Caco-2 (cell line): ENCODE measurements at regions not wholly inside any gene's neighbourhood (a gene's known extent, or its start where the extent isn't known, plus 50 kb on each side); places are given as distances from the start of the nearest gene placed in this dataset.

ENCODE experiments used
- BruUV-seq: library from RNA; stranded (reverse); fragments of 400-500 nt; replicated peaks from 2 replicates; lab custom pipeline; 2021; lab: Mats Ljungman, UMichigan
- CTCF ChIA-PET: fragments of 300-600 bp; sonication (Branson Sonifier 250); formaldehyde crosslinking; loops from one replicate; lab custom pipeline; 2022; ENCODE audit warnings: antibody characterized with exemption; lab: Charles Lee
- POLR2A ChIA-PET: fragments of 300-600 bp; sonication (Branson Sonifier 250); formaldehyde crosslinking; loops from one replicate; lab custom pipeline; 2022; ENCODE audit warnings: antibody characterized with exemption; lab: Charles Lee
- DNase-seq, 2 experiments: peaks; one replicate each; pipeline versions ENCODE4 v3.0.0 to v3.0.0-alpha.2; 2020 to 2022
- H3K27me3 ChIP-seq: replicated peaks from 2 replicates; pipeline ENCODE4 v1.6.0; 2011; ENCODE audit warnings: low read length; ENCODE audit not compliant: control insufficient read depth, insufficient read depth
- H3K36me3 ChIP-seq: 2 replicates; pipeline ENCODE4 v1.5.1; 2011; ENCODE audit warnings: low read length; ENCODE audit not compliant: control insufficient read depth, insufficient read depth
- H3K4me1 ChIP-seq: fragments of 250-450 bp; sonication (Bioruptor Pico); 2 replicates; pipeline ENCODE4 v1.5.1; 2020; ENCODE audit warnings: mild to moderate bottlenecking
- H3K4me3 ChIP-seq: 2 replicates; pipeline ENCODE4 v1.5.1; 2011; ENCODE audit warnings: low read depth, mild to moderate bottlenecking, control low read depth, low read length
- H3K9me3 ChIP-seq: fragments of 250-450 bp; sonication (Bioruptor Pico); 2 replicates; pipeline ENCODE4 v1.5.1; 2020; ENCODE audit warnings: mild to moderate bottlenecking, moderate library complexity
- H3K27ac Mint-ChIP-seq: one replicate; pipeline ENCODE4 v1.8.0; 2022; ENCODE audit warnings: mixed read lengths; ENCODE audit not compliant: unreplicated experiment
- H3K27me3 Mint-ChIP-seq: one replicate; pipeline ENCODE4 v1.8.0; 2022; ENCODE audit warnings: mixed read lengths; ENCODE audit not compliant: insufficient read depth, unreplicated experiment
- H3K36me3 Mint-ChIP-seq: one replicate; pipeline ENCODE4 v1.8.0; 2022; ENCODE audit warnings: mild to moderate bottlenecking, mixed read lengths; ENCODE audit not compliant: insufficient read depth, unreplicated experiment
- H3K4me1 Mint-ChIP-seq: one replicate; pipeline ENCODE4 v1.8.0; 2022; ENCODE audit warnings: low read depth, mixed read lengths; ENCODE audit not compliant: unreplicated experiment
- H3K4me3 Mint-ChIP-seq: one replicate; pipeline ENCODE4 v1.8.0; 2022; ENCODE audit warnings: mild to moderate bottlenecking, moderate library complexity, mixed read lengths; ENCODE audit not compliant: unreplicated experiment
- H3K9me3 Mint-ChIP-seq: one replicate; pipeline ENCODE4 v1.8.0; 2022; ENCODE audit warnings: mixed read lengths; ENCODE audit not compliant: unreplicated experiment
- CTCF ChIP-seq, 2 experiments: fragments of 200-600 bp in 1 of 2; IDR thresholded peaks; 1 replicate in 1 of 2; 2 replicates in 1 of 2; pipeline versions ENCODE4 v1.5.1 to v1.8.0; 2011 to 2022; ENCODE audit warnings: antibody characterized with exemption in 1 of 2, control low read depth in 1 of 2, inconsistent platforms in 1 of 2, low read depth in 1 of 2, low read length in 1 of 2, mild to moderate bottlenecking in 1 of 2, moderate library complexity in 1 of 2; ENCODE audit not compliant: insufficient read depth in 1 of 2, severe bottlenecking in 1 of 2, unreplicated experiment in 1 of 2
- intact Hi-C: fragments of 100-400 bp; cut with micrococcal nuclease; formaldehyde crosslinking; loops from one replicate; pipeline ENCODE4 v1.10.0; 2022; ENCODE audit not compliant: unreplicated experiment

DNA sequence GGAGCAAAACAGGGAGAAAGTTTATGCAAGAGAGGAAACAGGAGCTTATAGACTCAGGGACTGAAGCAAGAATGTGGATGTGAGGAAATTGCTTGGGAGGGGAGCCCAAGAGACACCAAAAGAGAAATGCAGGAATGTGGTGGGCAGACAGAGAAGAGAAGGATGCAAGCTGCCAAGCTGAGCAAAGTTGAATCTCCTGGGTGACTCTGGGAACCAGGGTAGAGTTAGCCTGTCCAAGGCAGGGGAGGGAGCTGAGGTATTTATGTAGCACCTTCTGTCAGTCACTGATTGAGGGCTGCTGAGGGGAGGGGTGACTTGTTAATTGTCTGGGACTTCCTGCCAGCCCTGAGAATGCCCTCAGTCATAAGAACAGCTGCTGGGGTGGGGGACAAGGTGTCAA lies 464.3 kb downstream of the NBAS start:
- Histone ChIP-seq H3K4me3 (no peak overlapping the region), H3K4me1 (no peaks in the 10 kb centered on the region), H3K9me3 (peaks cover 3% of the 10 kb centered on the region; the same call in 1 of the 2 replicates), H3K27me3 (no peaks in the 10 kb centered on the region), H3K36me3 (no peaks in the 10 kb centered on the region)
- no TSS peak for BruUV-seq
- H3K9me3 Mint-ChIP-seq, result no peaks in the 10 kb centered on the region
- H3K27me3 Mint-ChIP-seq, result peaks cover 2% of the 10 kb centered on the region
- no peak for DNase-seq
- ChIA-PET POLR2A (no interaction called here), CTCF (no interaction called here)
- intact Hi-C loops, result no loop called here
- H3K4me3 Mint-ChIP-seq, result no peak overlapping the region
- no peak for TF ChIP-seq CTCF (IDR thresholded peaks at IDR 0.05; ENCODE audit: insufficient read depth in 1 of 2, low read depth in 1 of 2, low read length in 1 of 2, severe bottlenecking in 1 of 2, unreplicated experiment in 1 of 2)
- no peaks in the 10 kb centered on the region for H3K36me3 Mint-ChIP-seq
- H3K27ac Mint-ChIP-seq, result no peak overlapping the region
- H3K4me1 Mint-ChIP-seq, result no peaks in the 10 kb centered on the region

GRCh38 chr2:15107137-15107536 lies 454.0 kb downstream of the NBAS start:
- Histone ChIP-seq H3K4me3 (no peak overlapping the region), H3K4me1 (no peaks in the 10 kb centered on the region), H3K27me3 (no peaks in the 10 kb centered on the region), H3K9me3 (peaks cover 3% of the 10 kb centered on the region), H3K36me3 (no peaks in the 10 kb centered on the region)
- H3K4me1 Mint-ChIP-seq, result no peaks in the 10 kb centered on the region
- no TSS peak for BruUV-seq
- CTCF ChIA-PET, result no interaction called here
- no peak for DNase-seq
- peaks cover 19% of the 10 kb centered on the region for H3K9me3 Mint-ChIP-seq
- H3K4me3 Mint-ChIP-seq, result no peak overlapping the region
- intact Hi-C loops, result no loop called here
- peaks cover 5% of the 10 kb centered on the region for H3K27me3 Mint-ChIP-seq
- no peak overlapping the region for H3K27ac Mint-ChIP-seq
- TF ChIP-seq CTCF (IDR thresholded peaks at IDR 0.05; ENCODE audit: insufficient read depth in 1 of 2, low read depth in 1 of 2, low read length in 1 of 2, severe bottlenecking in 1 of 2, unreplicated experiment in 1 of 2), result no peak
- H3K36me3 Mint-ChIP-seq, result no peaks in the 10 kb centered on the region
- POLR2A ChIA-PET, result no interaction called here

DNA sequence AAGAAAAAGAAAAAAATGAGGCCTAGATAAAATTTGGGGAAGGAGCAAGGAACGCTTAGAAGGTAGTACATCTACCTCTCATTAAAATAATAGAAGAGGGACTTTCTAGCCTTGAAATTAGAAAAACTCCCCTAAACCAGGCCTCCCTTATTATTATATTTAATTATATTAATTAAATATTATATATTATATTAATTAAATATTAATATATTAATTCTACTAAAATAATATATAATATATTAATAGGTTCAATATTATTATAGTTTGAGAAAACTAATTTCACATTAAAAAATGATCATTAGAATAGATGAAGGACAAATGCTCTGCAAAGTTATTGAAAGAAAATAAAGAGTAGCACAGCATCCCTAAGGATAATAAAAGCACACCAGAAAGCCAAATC lies 449.4 kb downstream of the NBAS start:
- Mint-ChIP-seq H3K9me3 (peaks cover 48% of the 10 kb centered on the region), H3K27me3 (peaks cover 3% of the 10 kb centered on the region), H3K4me3 (no peak overlapping the region), H3K27ac (no peak overlapping the region), H3K36me3 (no peaks in the 10 kb centered on the region), H3K4me1 (no peaks in the 10 kb centered on the region)
- H3K4me3 ChIP-seq, result no peak overlapping the region
- H3K4me1 ChIP-seq, result no peaks in the 10 kb centered on the region
- DNase-seq, result no peak
- ChIA-PET CTCF (no interaction called here), POLR2A (no interaction called here)
- peaks cover 7% of the 10 kb centered on the region for H3K9me3 ChIP-seq
- intact Hi-C loops, result no loop called here
- H3K27me3 ChIP-seq, result no peaks in the 10 kb centered on the region
- TF ChIP-seq CTCF (IDR thresholded peaks at IDR 0.05; ENCODE audit: insufficient read depth in 1 of 2, low read depth in 1 of 2, low read length in 1 of 2, severe bottlenecking in 1 of 2, unreplicated experiment in 1 of 2), result no peak
- H3K36me3 ChIP-seq, result no peaks in the 10 kb centered on the region
- no TSS peak for BruUV-seq
